NCI-H1694 treated with DMSO at 0.1 percent for 48 hours (cell line): ENCODE measurements at regions not wholly inside any gene's neighbourhood (a gene's known extent, or its start where the extent isn't known, plus 50 kb on each side); places are given as distances from the start of the nearest gene placed in this dataset.

Experiments
- DNase-seq: peaks from one replicate; lab custom pipeline; 2025; lab: John Stamatoyannopoulos, UW

GRCh38 chr9:126222835-126223431, 103.7 kb upstream of the MVB12B start:
- DNase-seq = no peak

GRCh38 chr9:126223798-126224531, 102.7 kb upstream of the MVB12B start:
- DNase-seq = no peak

GRCh38 chr9:126225611-126226609, 100.7 kb upstream of the MVB12B start:
- DNase-seq = no peak

GRCh38 chr9:126226991-126227936, 99.4 kb upstream of the MVB12B start:
- no peak for DNase-seq

GRCh38 chr9:126228111-126228780, 98.4 kb upstream of the MVB12B start:
- no peak for DNase-seq

- DNase-seq = peak; percentile 58
Measured at GRCh38 chr9:126228781-126229444, 97.7 kb upstream of the MVB12B start.

- no peak for DNase-seq
Measured at GRCh38 chr9:126229501-126229900, 97.1 kb upstream of the MVB12B start.

- DNase-seq = no peak
Measured at GRCh38 chr9:126230692-126231091, 95.9 kb upstream of the MVB12B start.

GRCh38 chr9:126232461-126232860, 94.2 kb upstream of the MVB12B start:
- no peak for DNase-seq

- DNase-seq = no peak
Measured at GRCh38 chr9:126233175-126233574, 93.5 kb upstream of the MVB12B start.

- no peak for DNase-seq
Measured at GRCh38 chr9:126233913-126234525, 92.6 kb upstream of the MVB12B start.

- no peak for DNase-seq
Measured at GRCh38 chr9:126234681-126235335, 91.8 kb upstream of the MVB12B start.

GRCh38 chr9:126235336-126236243, 91.0 kb upstream of the MVB12B start:
- no peak for DNase-seq

GRCh38 chr9:126236273-126236672, 90.4 kb upstream of the MVB12B start:
- DNase-seq = no peak

GRCh38 chr9:126238415-126238814, 88.2 kb upstream of the MVB12B start:
- DNase-seq = no peak

- DNase-seq = no peak
Measured at GRCh38 chr9:126239515-126239914, 87.1 kb upstream of the MVB12B start.

GRCh38 chr9:126240835-126241234, 85.8 kb upstream of the MVB12B start:
- no peak for DNase-seq

GRCh38 chr9:126248680-126249079, 77.9 kb upstream of the MVB12B start:
- DNase-seq = no peak
